ENCODE measurements at regions not wholly inside any gene's neighbourhood (a gene's known extent, or its start where the extent isn't known, plus 50 kb on each side); places are given as distances from the start of the nearest gene placed in this dataset.

GRCh38 chr18:37672001-37672400 lies 106.4 kb upstream of the CELF4 start:
- H3K36me3 ChIP-seq = no peaks in the 10 kb centered on the region
- H3K27ac ChIP-seq = no peak overlapping the region
- TF ChIP-seq POLR2A (IDR thresholded peaks at IDR 0.05) (no peak), EP300 (IDR thresholded peaks at IDR 0.05; ENCODE audit: low read depth) (no peak), POLR2AphosphoS5 (IDR thresholded peaks at IDR 0.05) (no peak), CTCF (IDR thresholded peaks at IDR 0.05) (no peak)
- intact Hi-C loops (cut with DNase I; ENCODE audit: low total_unique reads) = no loop called here
- WGBS, 2 donors (ENCODE audit: low coverage in 1 of 2) = 92% methylated on average over 2 of the region's 2 CpGs
- in situ Hi-C loops (cut with MboI; ENCODE audit: low pct_ligation_motif_present in 1 of 4, low pct_unique_long_range_greater_than_20kb in 1 of 4, low sequenced_read_pairs in 3 of 4) = no loop called here
- no peaks in the 10 kb centered on the region for H3K27me3 ChIP-seq
- H3K9me3 ChIP-seq = no peaks in the 10 kb centered on the region
- no peaks in the 10 kb centered on the region for H3K4me1 ChIP-seq
- no peak overlapping the region for H3K4me3 ChIP-seq
- no peak for DNase-seq

- Histone ChIP-seq H3K27me3 (no peaks in the 10 kb centered on the region), H3K4me3 (no peak overlapping the region), H3K36me3 (no peaks in the 10 kb centered on the region), H3K9me3 (no peaks in the 10 kb centered on the region), H3K4me1 (no peaks in the 10 kb centered on the region), H3K27ac (no peak overlapping the region)
- TF ChIP-seq POLR2A (IDR thresholded peaks at IDR 0.05) (no peak), POLR2AphosphoS5 (IDR thresholded peaks at IDR 0.05) (no peak), CTCF (IDR thresholded peaks at IDR 0.05) (no peak), EP300 (IDR thresholded peaks at IDR 0.05; ENCODE audit: low read depth) (no peak)
- intact Hi-C loops (cut with DNase I; ENCODE audit: low total_unique reads) = no loop called here
- in situ Hi-C loops (cut with MboI; ENCODE audit: low pct_ligation_motif_present in 1 of 4, low pct_unique_long_range_greater_than_20kb in 1 of 4, low sequenced_read_pairs in 3 of 4) = no loop called here
- 33 to 75% methylated on average over 1 to 6 of the region's 6 CpGs for WGBS, 2 donors (ENCODE audit: low coverage in 1 of 2)
- no peak for DNase-seq
Observed at GRCh38 chr18:37671530-37671929, 105.9 kb upstream of the CELF4 start.

GRCh38 chr18:37671119-37671518 lies 105.5 kb upstream of the CELF4 start:
- Histone ChIP-seq H3K27me3 (no peaks in the 10 kb centered on the region), H3K27ac (no peak overlapping the region), H3K4me3 (no peak overlapping the region), H3K36me3 (no peaks in the 10 kb centered on the region), H3K4me1 (no peaks in the 10 kb centered on the region), H3K9me3 (no peaks in the 10 kb centered on the region)
- intact Hi-C loops (cut with DNase I; ENCODE audit: low total_unique reads) (no loop called here), in situ Hi-C loops (cut with MboI; ENCODE audit: low pct_ligation_motif_present in 1 of 4, low pct_unique_long_range_greater_than_20kb in 1 of 4, low sequenced_read_pairs in 3 of 4) (no loop called here)
- no peak for TF ChIP-seq POLR2AphosphoS5 (IDR thresholded peaks at IDR 0.05)
- TF ChIP-seq POLR2A (IDR thresholded peaks at IDR 0.05) = no peak
- no peak for TF ChIP-seq CTCF (IDR thresholded peaks at IDR 0.05)
- no peak for TF ChIP-seq EP300 (IDR thresholded peaks at IDR 0.05; ENCODE audit: low read depth)
- 90% methylated on average over 14 of the region's 14 CpGs; no CpG with 5 or more reads in 1 of the 2 donors for WGBS, 2 donors (ENCODE audit: low coverage in 1 of 2)
- DNase-seq = no peak

- Histone ChIP-seq H3K36me3 (no peaks in the 10 kb centered on the region), H3K9me3 (no peaks in the 10 kb centered on the region), H3K27ac (no peak overlapping the region), H3K4me1 (no peaks in the 10 kb centered on the region), H3K27me3 (no peaks in the 10 kb centered on the region), H3K4me3 (no peak overlapping the region)
- no peak for DNase-seq
- intact Hi-C loops (cut with DNase I; ENCODE audit: low total_unique reads) = no loop called here
- no peak for TF ChIP-seq EP300 (IDR thresholded peaks at IDR 0.05; ENCODE audit: low read depth)
- no peak for TF ChIP-seq POLR2AphosphoS5 (IDR thresholded peaks at IDR 0.05)
- no peak for TF ChIP-seq POLR2A (IDR thresholded peaks at IDR 0.05)
- TF ChIP-seq CTCF (IDR thresholded peaks at IDR 0.05) = no peak
- WGBS, 2 donors (ENCODE audit: low coverage in 1 of 2) = 88% methylated on average over 17 of the region's 17 CpGs; no CpG with 5 or more reads in 1 of the 2 donors
- in situ Hi-C loops (cut with MboI; ENCODE audit: low pct_ligation_motif_present in 1 of 4, low pct_unique_long_range_greater_than_20kb in 1 of 4, low sequenced_read_pairs in 3 of 4) = no loop called here
Observed at GRCh38 chr18:37669991-37670534, 104.5 kb upstream of the CELF4 start.
